Lower leg skin (tissue), 3 donors: ENCODE measurements at regions not wholly inside any gene's neighbourhood (a gene's known extent, or its start where the extent isn't known, plus 50 kb on each side); places are given as distances from the start of the nearest gene placed in this dataset.

Experiments
- CTCF ChIP-seq, 3 donors: fragments of 450-650 bp; IDR thresholded peaks; one replicate each; pipeline ENCODE4 v1.5.1; 2016; ENCODE audit warnings: antibody characterized with exemption in 3 of 3, mild to moderate bottlenecking in 3 of 3, moderate library complexity in 2 of 3
- POLR2A ChIP-seq, 2 donors: fragments of 450-650 bp; IDR thresholded peaks; one replicate each; pipeline ENCODE4 v1.6.1; 2016 to 2017; ENCODE audit warnings: antibody characterized with exemption in 2 of 2, mild to moderate bottlenecking in 1 of 2, moderate library complexity in 1 of 2

- TF ChIP-seq CTCF (IDR thresholded peaks at IDR 0.05) (no peak), POLR2A (IDR thresholded peaks at IDR 0.05) (no peak)
These were observed 762.8 kb upstream of the NUDT12 start for GRCh38 chr5:104325356-104325755.
